Ectodermal cell (in vitro differentiated cells): ENCODE measurements at regions not wholly inside any gene's neighbourhood (a gene's known extent, or its start where the extent isn't known, plus 50 kb on each side); places are given as distances from the start of the nearest gene placed in this dataset.

Experiments
- H3K27ac ChIP-seq: 2 replicates; pipeline ENCODE4 v1.7.0; 2013; ENCODE audit warnings: mild to moderate bottlenecking, low read depth, low read length; ENCODE audit not compliant: insufficient read depth, poor library complexity, severe bottlenecking
- H3K27me3 ChIP-seq: 2 replicates; pipeline ENCODE4 v1.7.0; 2013; ENCODE audit warnings: mild to moderate bottlenecking, low read length; ENCODE audit not compliant: insufficient read depth, control insufficient read depth, poor library complexity, severe bottlenecking
- H3K36me3 ChIP-seq: one replicate; pipeline ENCODE4 v1.7.0; 2013; ENCODE audit warnings: low read length; ENCODE audit not compliant: control insufficient read depth, insufficient read depth
- H3K4me1 ChIP-seq: one replicate; pipeline ENCODE4 v1.7.0; 2013; ENCODE audit warnings: low read length; ENCODE audit not compliant: control insufficient read depth, insufficient read depth
- H3K4me3 ChIP-seq: 2 replicates; pipeline ENCODE4 v1.7.0; 2013; ENCODE audit warnings: low read depth, low read length, control low read depth; ENCODE audit not compliant: insufficient read depth
- H3K9me3 ChIP-seq: 2 replicates; pipeline ENCODE4 v1.7.0; 2013; ENCODE audit warnings: mild to moderate bottlenecking, low read length, moderate library complexity; ENCODE audit not compliant: control insufficient read depth
- WGBS, 2 experiments: methylation state at CpG; one replicate each; pipeline ENCODE4 v1.1.7; 2013; ENCODE audit warnings: missing lambda C conversion rate in 2 of 2; 5-methylcytosine and 5-hydroxymethylcytosine counted together

DNA sequence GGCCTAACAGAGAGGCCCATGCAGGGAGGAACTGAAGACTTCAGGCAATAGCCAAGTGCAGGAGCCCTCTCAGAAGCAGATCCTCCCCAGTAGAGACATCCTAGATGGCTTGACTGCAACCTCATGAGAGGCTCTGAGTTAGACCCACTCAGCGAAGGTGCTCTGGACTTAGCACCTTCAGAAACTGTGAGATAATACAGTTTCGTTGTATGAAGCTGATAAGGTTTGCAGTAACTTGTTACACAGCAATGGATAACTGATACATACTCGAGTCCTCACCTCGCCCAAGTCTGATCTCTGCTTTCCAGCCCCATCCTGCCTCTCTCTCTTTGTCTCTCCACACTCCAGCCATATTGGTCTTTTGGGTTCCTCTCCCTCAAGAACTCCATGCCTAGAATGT is 136.4 kb upstream of the EEPD1 start:
- Histone ChIP-seq H3K36me3 (no peaks in the 10 kb centered on the region), H3K27me3 (no peaks in the 10 kb centered on the region), H3K4me1 (no peaks in the 10 kb centered on the region), H3K27ac (no peak overlapping the region), H3K9me3 (no peaks in the 10 kb centered on the region), H3K4me3 (no peak overlapping the region)
- 93 to 95% methylated on average over 4 of the region's 4 CpGs for WGBS, 2 experiments

DNA sequence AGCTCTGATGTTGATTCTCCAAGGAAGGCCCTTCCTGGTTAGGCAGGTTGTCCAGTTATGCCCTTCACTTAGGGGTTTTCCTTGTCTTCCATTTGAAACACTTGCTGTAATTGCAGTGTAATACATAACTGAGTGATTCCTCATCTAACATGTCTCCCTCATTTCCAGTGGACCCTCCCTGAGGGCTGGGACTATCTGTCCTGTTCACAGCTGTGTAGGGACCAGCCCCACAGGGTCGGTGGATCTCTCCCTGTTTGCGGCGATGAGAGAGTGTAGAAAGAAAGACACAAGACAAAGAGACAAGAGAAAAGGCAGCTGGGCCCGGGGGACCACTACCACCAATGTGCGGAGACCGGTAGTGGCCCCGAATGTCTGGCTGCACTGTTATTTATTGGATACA is 135.9 kb upstream of the EEPD1 start:
- no peaks in the 10 kb centered on the region for H3K36me3 ChIP-seq
- H3K4me1 ChIP-seq: no peaks in the 10 kb centered on the region
- no peak overlapping the region for H3K4me3 ChIP-seq
- no peaks in the 10 kb centered on the region for H3K27me3 ChIP-seq
- no peaks in the 10 kb centered on the region for H3K9me3 ChIP-seq
- H3K27ac ChIP-seq: no peak overlapping the region
- 94 to 97% methylated on average over 7 of the region's 7 CpGs for WGBS, 2 experiments

DNA sequence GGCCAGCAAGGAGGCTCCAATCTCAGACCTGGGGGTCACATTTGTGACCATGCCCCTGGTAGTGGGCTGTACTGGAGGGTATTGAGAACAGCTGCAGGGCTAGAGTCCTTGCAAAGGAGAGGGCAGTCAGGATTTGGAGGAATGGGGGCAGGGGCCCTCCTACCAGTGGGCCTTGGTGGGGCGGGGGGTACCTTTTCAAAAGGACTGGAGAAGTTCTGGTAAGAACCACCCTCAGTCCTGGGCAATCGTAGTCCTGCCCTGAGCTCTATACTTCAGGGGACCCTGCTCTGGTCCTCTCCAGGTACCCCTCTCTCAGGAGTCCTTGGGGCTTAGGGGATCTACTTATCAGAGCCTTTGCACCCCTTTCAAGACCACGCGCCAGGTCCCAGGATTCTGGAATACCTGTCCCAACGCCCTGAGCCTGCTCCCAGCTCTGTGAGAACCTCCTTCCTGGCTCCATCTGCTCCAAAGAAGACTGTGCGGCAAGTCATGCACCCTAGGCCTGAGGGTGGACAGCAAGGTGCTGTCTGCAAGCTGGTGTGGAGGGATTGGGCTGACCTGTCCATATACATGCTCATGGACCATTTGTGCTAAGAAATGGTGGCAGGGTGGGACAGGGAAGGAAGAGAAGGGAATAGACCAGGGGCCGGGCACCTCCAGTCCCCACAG is 134.1 kb upstream of the EEPD1 start:
- Histone ChIP-seq H3K27me3 (no peaks in the 10 kb centered on the region), H3K4me1 (no peaks in the 10 kb centered on the region), H3K4me3 (no peak overlapping the region), H3K9me3 (no peaks in the 10 kb centered on the region), H3K36me3 (no peaks in the 10 kb centered on the region), H3K27ac (no peak overlapping the region)
- WGBS, 2 experiments: 92 to 93% methylated on average over 7 of the region's 7 CpGs

DNA sequence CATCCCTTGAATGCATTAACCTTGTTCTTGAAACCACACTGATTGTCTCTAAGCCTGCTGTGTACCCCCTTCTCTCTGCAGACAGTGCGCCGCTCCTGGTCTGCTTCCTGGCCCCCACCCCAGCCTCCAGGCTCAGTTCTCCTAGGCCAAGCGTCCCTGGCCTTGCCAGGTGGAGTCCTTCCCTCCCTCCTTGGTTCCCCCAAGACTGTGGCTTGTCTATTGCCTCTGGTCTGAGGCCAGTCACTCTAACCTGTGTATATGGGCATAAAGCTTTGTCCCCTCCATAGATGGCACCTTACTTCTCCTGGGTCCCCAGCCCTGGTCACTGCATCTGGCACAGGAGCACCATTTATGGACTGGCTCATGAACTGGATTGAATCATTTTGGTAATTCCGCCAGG is 133.5 kb upstream of the EEPD1 start:
- H3K4me1 ChIP-seq: no peaks in the 10 kb centered on the region
- H3K36me3 ChIP-seq: no peaks in the 10 kb centered on the region
- WGBS, 2 experiments: 92 to 95% methylated on average over 4 of the region's 4 CpGs
- H3K27ac ChIP-seq: no peak overlapping the region
- H3K27me3 ChIP-seq: no peaks in the 10 kb centered on the region
- H3K4me3 ChIP-seq: no peak overlapping the region
- no peaks in the 10 kb centered on the region for H3K9me3 ChIP-seq

DNA sequence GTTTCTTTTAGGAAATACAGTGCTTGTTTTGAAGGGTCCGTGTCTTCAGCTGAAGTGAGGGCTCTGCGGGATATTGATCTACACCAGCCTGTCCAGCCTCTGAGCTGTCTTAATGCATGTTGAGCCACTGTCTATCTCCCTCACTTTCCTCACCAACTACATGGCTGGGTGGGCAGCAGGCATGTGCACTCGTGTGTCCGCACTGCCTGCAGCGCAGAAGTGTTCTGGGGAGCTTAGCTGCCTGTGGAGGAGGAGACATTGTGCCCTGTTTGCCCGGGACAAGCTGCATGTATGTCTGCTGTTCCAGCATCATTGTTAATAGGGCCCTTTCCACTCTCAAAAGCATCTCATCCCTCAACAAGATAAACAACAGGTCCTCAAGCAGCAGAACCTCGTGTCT is 133.1 kb upstream of the EEPD1 start:
- H3K36me3 ChIP-seq: no peaks in the 10 kb centered on the region
- no peaks in the 10 kb centered on the region for H3K27me3 ChIP-seq
- 91 to 96% methylated on average over 7 of the region's 7 CpGs for WGBS, 2 experiments
- H3K27ac ChIP-seq: no peak overlapping the region
- H3K9me3 ChIP-seq: no peaks in the 10 kb centered on the region
- H3K4me3 ChIP-seq: no peak overlapping the region
- H3K4me1 ChIP-seq: no peaks in the 10 kb centered on the region

DNA sequence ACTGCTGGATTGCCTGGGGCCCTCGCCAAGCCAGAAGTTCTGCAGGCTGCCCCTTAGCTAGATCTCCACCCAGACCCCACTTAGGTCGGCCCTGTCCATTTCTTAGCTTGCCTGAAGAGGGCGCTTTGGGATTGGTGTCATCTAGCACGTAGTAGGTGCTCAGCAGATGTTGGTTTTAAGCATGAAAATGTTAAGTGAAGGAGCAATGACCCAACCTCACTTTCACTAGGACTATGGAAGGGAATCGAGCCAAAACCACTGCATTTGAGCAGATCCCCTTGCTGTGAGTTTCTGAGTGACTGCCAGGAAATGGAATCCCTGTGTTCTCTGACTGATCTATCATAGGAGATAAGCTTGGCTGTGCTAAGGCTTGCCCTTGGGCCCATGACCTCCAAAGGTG is 131.7 kb upstream of the EEPD1 start:
- WGBS, 2 experiments: 45 to 46% methylated on average over 5 of the region's 5 CpGs
- Histone ChIP-seq H3K27ac (no peak overlapping the region), H3K36me3 (no peaks in the 10 kb centered on the region), H3K4me1 (no peaks in the 10 kb centered on the region), H3K9me3 (no peaks in the 10 kb centered on the region), H3K27me3 (no peaks in the 10 kb centered on the region), H3K4me3 (no peak overlapping the region)

DNA sequence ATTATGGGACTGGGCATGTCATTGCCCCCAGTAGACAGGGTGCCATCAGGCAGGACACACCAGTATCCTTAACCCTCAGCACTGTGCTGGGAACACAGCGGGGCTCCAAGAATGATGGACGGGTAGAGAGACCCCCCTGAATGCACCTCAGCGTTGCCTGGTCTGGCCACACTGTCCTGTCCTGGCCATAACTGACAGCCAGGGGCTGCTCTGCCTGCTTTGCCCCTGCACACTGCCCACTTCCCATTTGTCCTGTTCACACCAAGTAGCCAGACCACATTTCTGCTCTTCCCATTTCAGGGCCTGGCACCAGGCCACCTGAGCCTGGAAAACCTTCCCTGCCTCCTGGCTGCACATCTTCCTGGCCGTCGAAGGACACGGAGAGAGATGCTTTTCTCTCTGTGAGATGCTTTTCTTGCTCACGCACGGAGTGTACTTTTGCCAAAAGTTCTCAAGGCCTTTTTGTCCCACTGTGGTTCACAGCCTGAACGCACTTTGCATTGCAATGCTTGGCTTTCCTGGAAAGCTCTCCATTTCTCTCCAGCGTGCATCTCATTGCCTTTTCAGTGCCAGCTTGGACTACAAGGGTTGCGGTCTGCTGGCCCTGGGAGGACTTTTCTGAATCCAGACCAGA is 131.0 kb upstream of the EEPD1 start:
- no peak overlapping the region for H3K27ac ChIP-seq
- H3K36me3 ChIP-seq: no peaks in the 10 kb centered on the region
- H3K9me3 ChIP-seq: no peaks in the 10 kb centered on the region
- H3K4me1 ChIP-seq: no peaks in the 10 kb centered on the region
- no peaks in the 10 kb centered on the region for H3K27me3 ChIP-seq
- WGBS, 2 experiments: 92 to 94% methylated on average over 11 of the region's 11 CpGs
- H3K4me3 ChIP-seq: no peak overlapping the region

DNA sequence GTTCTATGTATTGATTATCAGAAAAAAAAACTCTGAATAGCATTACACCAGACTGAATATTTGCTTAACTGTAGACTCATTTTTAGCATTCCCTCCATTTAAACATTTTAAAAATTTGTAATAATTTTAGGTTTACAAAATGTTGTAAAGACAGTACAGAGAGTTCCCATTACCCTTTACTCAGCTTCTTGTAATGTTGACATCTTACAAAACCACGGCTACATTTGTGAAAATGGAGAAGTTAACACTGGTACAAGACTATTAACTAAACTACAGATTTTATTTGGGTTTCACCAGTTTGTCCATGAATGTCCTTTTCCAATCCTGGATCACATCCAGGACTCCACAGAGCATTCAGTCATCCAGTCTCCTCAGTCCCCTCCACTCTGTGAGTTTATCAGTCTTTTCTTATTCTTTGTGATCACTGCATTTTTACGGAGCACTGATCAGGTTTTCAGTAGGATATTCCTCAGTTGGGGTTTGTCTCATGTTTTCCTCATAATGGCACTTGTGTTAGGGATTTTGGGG is 130.0 kb upstream of the EEPD1 start:
- Histone ChIP-seq H3K27ac (no peak overlapping the region), H3K4me3 (no peak overlapping the region), H3K4me1 (no peaks in the 10 kb centered on the region), H3K27me3 (no peaks in the 10 kb centered on the region), H3K9me3 (no peaks in the 10 kb centered on the region), H3K36me3 (no peaks in the 10 kb centered on the region)
- 88 to 98% methylated on average over 2 of the region's 2 CpGs for WGBS, 2 experiments

DNA sequence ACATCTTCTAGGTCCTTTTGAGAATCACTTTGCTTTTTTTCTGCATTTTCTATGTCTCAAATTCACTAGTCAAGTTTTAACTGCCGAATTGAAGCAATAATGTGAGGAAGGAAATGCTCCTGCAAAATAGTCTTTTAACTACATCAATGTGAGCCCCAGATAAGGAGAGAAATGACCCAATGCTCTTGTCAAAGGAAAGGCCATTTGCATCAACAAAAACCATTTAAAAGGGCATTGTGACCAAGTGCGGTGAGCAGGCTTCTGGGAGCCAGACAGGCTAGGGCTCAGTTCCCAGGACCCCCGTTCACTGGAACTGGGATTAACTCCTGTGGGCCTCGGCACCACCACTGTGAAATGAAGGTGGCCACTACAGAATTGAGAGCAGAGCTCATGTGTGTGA is 127.9 kb upstream of the EEPD1 start:
- no peaks in the 10 kb centered on the region for H3K27me3 ChIP-seq
- WGBS, 2 experiments: 56 to 62% methylated on average over 4 of the region's 4 CpGs

DNA sequence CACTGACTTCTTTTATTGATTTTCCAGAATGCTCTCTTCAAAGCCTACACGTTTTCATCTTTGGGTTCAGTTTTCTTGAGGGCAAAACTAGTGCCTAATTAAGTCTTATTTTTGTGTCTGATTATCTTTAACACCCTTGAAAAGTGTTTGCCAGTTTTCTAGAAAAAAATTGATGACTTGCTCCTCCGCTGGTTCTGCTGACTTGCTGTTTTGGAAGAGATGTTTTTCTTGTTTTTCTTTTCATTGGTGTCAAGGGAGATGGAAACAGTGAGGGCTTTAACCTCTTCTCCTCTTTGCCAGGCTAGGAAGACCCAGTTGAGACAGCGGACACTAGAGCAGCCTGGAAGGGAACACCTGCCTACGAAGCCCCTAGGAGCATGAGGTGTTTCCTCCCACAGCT is 123.7 kb upstream of the EEPD1 start:
- no peak overlapping the region for H3K4me3 ChIP-seq
- H3K4me1 ChIP-seq: no peaks in the 10 kb centered on the region
- no peak overlapping the region for H3K27ac ChIP-seq
- H3K36me3 ChIP-seq: no peaks in the 10 kb centered on the region
- 81 to 82% methylated on average over 4 of the region's 4 CpGs for WGBS, 2 experiments
- H3K27me3 ChIP-seq: no peaks in the 10 kb centered on the region
- H3K9me3 ChIP-seq: no peaks in the 10 kb centered on the region

More for the DNA sequence above, 127.9 kb upstream of the EEPD1 start:
- H3K4me1 ChIP-seq: no peaks in the 10 kb centered on the region
- no peaks in the 10 kb centered on the region for H3K36me3 ChIP-seq
- H3K27ac ChIP-seq: no peak overlapping the region
- H3K4me3 ChIP-seq: no peak overlapping the region
- H3K9me3 ChIP-seq: no peaks in the 10 kb centered on the region
